Fibroblast of skin of left quadriceps (primary cell): ENCODE measurements at regions not wholly inside any gene's neighbourhood (a gene's known extent, or its start where the extent isn't known, plus 50 kb on each side); places are given as distances from the start of the nearest gene placed in this dataset.
"Not testable (repeated sequence)": the region's sequence is repeated elsewhere in the genome, so short reads cannot be mapped to it uniquely, and the experiment has no call there.

ENCODE experiments used
- DNase-seq, 2 experiments: peaks; one replicate each; pipeline ENCODE4 v3.0.0-alpha.2; 2013; ENCODE audit warnings: low read depth in 2 of 2

DNA sequence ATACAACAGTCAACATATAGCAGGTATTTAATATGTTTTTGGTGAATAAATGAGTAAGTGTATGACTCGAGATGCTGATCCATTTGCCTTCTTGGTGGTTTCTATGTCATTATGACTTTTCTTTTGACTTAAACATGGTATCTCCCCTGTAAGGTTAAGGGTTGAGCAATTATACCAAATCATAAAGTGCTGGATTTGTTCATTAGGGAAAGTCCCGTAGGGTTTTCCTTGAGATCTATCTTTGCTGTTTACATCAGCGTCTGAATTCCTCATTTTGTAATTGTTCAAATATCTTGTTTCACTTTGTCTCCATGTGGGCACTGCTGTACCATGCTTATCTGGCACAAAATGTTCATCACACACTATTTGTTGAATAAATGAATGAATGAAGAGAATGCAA is 562.6 kb downstream of the EDEM1 start:
- no peak for DNase-seq

DNA sequence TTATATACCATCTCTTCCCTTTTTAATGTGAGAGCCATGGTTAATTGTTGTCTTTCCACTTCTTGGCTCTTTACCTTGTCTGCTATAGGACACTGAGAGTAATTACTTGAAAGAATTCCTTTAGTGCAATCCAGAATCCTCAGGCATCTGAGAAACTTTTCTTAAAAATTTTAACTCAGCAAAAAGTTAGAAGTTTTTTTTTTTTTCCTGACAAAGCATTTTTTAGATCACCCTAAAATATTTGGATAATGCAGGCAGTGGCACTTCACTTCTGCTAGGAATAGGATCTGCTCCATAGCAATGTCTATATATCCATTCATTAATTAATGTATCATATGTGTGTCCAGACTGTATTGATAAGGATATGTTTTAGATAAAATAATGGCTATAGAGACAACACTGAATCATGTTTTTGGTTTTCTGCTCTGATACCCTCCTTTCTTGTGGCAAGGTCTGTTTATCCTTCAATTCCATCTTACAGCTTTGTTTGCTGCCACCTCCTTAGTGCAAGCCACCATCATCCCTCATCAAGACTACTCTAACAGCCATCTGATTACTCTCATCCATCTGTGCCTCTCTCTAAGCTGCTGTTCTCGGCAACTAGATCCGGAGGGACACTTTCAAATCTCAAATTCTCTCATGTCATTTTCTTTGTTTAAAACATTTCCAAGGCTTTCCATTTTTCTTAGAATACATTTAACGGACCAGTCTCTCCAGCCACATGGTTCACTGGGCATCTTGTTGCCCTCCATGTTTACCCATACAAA is 563.5 kb downstream of the EDEM1 start:
- DNase-seq = no peak

DNA sequence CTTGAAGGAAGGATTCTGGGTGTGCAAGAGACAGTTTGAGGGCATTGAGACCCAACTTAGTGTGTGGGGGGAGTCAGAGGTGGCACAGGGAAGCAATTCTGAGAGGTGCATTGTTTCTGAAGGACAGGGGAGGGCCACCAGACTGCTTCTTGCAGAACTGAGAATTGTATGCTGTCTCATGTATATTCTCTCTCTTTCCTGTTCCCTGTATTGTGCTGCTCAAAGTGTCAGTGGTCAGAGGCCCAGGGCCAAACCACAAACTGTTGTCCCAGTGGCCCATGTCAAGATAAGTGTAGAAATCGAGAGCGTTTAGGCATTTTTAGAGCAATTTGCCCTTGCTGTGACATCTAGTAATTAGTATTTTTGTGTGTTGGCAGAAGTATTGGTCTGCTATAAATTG is 567.1 kb downstream of the EDEM1 start:
- DNase-seq = no peak

DNA sequence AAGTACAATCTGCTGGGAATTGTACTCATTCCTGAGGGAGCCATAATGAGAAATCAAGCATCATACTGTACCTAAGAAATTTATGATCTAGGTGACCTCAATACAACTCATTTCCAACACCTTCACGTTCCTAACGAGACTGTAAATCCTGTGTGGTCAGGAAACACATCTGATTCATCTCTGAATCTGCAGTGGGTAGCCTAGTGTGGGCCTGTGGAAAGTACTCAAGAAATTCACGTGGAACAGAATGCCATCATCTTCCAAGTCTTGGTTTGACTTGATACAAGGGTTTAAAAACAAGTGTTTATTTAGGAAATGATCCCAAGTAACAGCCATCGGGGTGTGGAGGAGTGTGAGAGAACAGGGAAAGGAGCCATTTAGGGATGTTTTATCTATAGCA is 568.9 kb downstream of the EDEM1 start:
- no peak for DNase-seq

DNA sequence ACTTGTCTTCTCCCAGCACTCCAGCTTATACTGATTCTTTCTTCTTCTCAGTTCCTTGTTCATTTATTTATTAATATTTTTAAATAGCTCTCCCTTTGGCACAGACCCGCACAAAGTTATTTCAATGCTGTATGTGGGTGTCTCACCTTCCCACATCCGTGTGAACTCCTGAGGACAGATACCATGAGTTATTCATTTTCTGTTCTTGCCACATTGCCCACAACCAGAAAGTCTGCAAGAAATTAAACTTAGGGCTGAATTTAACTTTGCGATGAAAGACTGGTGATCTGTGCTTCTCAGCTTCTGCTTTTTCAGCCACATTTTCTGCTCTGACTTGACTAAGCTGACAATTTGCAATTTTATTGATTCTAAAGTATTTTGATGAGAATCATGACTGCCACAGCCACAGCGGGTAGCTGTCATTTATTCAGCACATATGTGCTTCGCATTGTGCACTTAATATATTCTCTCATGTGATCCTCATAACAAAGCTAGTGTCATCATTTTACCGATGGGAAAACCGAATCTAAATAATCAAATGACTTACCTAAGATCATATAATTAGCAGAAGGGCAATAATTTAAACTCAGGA is 569.8 kb downstream of the EDEM1 start:
- DNase-seq = no peak

DNA sequence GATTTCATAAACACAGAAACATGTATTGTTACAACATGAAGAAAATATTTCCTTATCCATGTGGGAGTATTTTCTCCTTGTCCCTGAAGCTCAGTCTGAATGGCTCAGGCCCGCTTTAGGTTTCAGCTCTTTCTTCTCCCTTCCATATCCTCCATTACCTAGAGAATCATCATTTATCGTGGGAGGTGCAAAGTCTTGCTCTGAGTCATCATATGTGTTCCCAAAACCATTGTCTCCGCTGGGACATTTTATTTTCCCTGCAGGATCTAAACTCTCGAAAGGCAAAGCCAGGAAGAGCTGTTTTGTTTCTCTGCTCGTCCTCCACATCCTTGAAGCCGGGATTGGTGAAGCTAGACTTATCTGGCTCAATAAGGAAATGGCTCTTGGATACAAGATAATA is 571.2 kb downstream of the EDEM1 start:
- DNase-seq = no peak

DNA sequence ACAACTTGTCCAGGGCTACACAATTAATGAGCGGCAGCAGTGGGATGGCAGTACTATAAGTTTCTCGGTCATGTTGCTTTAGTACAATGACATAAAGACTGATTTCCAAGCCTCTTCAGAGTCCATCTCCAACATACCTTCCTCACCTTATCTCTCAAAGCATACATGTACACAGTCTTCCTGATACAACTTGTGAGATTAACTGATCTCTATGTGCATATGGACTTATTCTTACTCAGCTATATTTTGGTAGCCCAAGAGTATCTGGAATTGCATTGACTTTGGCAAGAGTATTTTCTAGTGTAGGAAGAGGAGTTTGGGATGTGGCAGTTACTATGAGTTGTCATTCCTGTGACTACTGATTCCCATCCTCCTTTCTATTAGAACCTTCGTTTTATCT is 575.0 kb downstream of the EDEM1 start:
- DNase-seq = no peak

DNA sequence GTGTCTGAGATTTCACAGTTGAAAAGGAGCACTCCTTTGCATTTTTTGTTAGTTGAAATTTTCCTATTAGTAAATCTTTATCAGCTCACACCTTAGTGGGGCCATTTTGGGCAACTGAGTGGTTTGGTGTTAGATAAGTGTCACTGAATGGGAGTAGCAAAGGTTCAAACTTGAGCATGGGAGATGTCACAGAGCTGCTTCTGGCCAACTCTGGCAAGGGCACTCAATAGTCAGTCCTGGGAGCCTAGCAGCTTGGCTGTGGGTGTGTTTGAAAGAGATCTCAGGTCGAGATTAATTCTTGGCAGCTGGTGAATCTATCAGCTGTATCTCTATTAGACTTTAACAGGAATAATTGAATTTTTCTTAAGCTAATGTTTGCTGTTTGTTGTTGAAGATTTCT is 579.3 kb downstream of the EDEM1 start:
- DNase-seq = no peak

DNA sequence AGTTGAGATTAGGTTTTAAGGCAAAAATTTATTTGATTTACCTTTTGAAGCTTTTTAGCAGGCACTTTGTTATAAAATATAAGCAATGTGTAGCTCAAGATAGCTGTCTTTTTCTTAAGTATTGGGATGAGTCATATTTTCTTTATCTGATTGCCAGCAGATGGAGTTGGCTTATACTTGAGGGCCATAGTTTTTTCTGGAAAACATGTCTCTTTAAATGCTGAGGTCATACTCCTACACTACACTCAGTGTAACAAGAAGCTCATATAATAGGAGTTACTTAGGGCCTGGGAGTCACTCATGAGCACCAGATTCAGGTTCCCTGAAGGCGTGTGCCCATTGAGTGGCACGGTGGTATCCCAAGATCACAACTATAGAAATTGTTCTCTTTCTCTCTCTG is 579.8 kb downstream of the EDEM1 start:
- no peak for DNase-seq

DNA sequence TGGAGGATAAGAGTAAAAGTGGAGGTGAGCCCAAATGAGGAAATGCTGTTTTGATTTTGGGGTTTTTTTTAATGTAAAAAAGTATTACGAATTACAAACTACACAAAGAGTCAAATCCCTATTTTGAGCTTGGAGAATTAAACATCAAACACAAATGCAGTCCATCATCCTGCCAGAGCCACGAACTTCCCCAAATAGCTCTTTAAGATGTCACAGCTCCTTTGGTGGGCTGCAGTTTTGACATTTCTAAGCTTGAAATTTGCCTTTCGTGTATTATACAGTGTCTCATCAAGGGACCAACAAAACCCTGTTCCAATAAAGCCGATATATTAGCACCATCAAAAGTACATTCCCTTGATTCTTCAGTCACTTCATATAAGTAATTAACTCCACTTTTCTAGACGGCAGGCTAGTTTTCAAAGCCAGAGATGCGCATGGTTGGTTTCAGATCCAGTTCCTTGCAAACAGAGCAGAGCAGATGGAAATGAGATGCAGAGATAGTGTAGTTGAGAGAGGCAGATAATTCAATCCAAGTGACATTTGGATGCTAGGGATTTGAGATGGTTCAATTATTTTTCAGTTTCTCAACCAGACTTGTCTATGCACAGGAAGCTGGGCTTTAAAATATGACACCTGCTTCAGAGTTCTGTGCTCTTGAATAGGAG is 580.9 kb downstream of the EDEM1 start:
- DNase-seq = no peak

DNA sequence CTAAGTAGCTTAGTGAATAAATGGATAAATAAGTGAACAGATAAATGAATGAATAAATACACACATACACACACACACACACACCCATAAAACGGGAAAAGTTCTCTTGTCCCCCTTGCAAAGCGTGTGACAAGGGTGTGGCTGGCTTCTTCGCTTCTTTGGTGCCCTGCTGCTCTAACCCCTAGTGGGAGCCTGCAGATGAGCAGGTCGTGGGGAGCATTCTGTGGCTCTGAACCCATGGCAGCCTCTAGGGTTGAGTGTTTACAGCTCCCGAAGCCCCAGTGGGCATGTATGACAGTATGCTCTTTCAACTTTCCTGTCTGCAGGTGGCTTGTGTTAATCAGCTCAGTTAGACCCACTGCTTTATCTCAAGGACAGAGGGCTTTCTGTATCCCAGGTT is 582.3 kb downstream of the EDEM1 start:
- no peak for DNase-seq

DNA sequence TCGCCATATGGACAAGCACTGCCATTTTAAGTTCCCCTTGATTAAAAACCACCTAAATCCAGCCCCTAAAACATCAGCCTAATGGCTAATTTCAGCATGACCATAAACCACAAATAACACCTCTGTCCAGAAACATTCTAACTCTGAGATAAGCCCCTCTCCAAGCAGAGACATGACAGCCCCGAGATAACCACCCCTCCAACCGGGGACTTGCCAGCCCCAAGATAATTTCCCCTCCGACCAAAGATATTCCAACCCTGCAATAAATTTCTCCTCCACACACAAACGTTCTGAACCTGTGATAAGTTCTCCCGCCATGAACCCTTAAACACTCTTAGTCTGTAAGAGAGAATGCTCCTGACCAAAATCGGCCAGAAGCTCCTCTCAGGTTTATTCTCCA is 586.8 kb downstream of the EDEM1 start:
- no peak for DNase-seq

DNA sequence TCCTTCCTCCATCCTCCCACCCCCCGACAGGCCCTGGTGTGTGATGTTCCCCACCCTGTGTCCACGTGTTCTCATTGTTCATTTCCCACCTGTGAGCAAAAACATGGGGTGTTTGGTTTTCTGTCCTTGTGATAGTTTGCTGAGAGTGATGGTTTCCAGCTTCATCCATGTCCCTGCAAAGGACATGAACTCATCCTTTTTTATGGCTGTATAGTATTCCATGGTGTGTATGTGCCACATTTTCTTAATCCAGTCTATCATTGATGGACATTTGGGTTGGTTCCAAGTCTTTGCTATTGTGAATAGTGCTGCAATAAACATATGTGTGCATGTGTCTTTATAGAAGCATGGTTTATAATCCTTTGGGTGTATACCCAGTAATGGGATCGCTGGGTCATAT is 587.6 kb downstream of the EDEM1 start:
- not testable (repeated sequence) for DNase-seq

DNA sequence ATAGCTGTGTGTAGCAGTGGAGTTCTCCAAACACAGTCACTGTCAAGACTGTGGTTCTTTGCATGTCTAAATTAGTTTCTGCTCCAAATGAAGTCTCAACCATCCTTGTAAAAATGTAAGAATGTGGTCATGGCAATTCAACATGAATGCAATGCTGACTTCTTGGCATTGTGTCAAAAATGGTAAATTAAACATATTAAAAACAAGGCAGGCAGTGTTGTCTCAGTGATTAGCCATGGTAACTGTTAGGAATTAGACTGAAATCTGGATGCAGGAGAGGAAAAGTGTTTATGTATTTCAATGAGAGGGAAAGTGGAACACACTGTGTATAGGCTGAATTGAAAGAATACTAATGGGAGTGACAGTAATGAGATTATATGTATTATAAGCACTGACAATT is 597.2 kb downstream of the EDEM1 start:
- DNase-seq = no peak

DNA sequence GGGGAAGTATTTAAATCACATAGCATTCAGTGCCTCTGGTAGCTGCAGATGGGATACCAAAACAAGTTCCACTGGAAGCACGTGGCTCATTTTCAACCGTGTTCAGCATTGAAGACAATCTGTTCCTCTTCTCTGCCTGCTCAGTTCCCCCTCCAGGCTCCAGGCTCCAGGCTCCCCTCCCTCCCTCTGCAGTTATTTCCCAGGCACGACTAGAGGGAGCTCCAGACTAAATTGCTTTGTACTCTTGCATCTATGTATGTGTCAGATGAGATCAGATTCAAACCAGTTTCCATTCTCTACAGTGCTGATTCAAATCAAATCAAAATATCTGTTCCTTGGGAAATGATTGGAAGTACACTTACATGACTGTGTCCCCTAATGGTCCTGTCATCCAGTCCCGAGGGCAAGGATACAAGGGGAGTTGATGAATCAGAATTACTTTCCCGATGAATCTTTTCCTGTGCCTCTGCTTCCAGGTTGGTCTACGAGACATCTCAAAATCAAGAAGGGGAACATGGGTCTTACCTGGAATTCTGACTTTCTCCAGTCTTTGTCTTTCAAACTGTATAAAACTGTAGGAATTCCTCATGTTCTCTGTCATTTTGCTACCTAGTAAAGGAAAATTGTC is 600.5 kb downstream of the EDEM1 start:
- DNase-seq = no peak

DNA sequence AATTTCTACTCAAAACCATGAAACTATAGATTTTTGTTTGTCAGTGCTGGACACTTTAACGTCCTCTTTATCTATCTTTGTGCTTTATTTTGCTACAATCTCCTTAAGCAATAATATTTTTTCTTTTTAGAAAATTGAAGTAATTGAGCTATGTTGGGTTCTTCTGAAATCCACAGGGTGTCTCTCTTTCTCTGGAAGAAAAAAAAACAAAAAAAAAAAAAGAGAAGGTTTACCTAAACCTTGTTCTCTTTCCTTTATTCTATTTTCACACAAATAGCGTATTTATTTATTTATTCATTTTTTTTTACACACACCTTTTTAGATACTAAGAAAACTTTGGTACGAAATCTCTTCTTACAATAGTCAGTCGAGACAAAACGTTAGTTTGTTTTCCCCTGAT is 601.0 kb downstream of the EDEM1 start:
- no peak for DNase-seq

DNA sequence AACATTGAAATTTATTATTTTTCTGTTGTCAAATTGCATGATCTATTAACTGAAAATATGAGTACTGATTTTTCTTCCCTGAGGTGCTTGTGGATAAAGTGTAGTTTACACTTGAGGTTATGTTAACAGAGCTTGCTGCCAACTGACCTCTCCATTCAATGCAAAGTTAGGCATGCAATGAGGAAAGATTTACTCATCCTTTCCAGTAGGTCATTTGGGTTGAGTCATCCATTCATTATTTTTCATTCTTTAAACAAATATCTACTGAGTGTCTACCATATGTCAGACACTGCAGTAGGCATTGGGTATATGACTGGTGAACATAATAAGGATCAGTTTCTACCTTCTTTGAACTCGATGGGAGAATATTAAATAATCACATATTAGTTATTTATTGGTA is 604.1 kb downstream of the EDEM1 start:
- DNase-seq = no peak

DNA sequence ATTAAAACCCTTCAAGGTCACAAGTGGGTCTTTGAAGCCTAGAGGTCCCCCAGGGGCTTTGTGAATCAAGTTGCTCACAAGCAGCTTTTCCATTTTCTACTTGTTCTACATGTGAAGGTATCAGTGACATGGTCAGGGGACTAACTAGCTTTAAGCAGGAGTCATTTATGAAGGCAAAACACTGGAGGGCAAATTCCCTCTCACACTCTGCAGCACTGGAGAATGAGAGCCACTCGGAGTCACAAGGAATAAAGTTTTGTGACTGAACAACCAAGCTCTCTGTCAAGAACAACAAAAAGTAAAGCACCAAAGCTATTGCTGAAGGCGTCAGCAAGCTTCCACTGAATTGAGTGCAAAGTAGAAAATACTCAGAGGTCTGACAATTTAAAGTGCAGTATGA is 609.0 kb downstream of the EDEM1 start:
- no peak for DNase-seq

DNA sequence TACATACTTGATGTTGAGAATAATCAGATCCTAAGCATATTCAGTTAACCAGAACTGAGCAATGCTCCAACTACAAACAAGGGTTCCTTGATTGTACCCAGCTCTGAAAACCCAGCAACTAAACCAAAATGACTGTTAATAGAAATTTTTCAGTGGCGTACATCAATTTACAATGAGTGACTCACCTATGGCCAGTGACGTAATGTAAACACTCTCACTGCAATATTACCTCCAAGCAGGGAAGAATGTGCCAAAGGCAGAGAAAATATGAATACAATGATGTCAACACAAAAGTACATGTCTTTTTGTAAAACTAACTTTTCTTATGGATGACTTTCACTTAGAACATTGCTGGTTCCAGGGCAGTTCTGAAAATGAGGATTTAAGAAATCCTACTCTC is 611.3 kb downstream of the EDEM1 start:
- DNase-seq = no peak

DNA sequence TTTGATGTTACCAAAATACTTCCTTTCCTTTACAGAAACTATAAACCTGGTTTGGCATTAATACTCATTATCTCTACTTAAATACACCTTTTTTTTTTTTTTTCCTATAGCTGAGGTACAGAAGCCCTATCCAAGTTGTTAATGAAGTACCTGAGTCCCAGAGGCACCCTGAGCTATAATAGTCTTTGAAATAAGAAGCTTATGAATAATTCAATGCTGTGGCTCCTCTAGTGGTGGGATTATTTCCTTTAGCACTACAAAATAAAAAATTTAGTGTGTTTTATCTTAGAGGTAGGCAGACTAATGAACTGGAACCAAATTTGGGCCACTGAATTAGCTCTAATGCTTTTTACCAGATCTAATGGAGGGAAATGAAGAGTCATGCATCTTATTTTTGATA is 611.9 kb downstream of the EDEM1 start:
- no peak for DNase-seq

DNA sequence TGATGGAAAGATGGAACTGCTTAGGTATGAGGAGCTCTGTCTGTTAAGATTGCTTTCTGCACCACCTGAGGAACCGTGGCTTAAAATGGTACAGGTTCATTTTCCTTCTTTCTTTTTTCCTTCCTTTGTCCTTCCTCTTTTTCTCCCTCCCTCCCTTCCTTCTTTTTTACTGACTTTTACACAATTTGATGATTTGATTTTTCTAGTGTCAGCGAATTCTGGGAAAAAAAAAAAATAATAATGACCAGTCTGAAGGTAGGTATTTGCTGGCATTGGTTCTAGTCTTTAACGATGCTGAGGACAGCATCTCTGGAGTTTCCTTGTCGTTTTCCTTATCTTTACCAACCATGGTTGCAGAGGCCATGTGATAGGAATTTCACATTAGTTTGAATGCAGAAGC is 613.5 kb downstream of the EDEM1 start:
- DNase-seq = no peak

DNA sequence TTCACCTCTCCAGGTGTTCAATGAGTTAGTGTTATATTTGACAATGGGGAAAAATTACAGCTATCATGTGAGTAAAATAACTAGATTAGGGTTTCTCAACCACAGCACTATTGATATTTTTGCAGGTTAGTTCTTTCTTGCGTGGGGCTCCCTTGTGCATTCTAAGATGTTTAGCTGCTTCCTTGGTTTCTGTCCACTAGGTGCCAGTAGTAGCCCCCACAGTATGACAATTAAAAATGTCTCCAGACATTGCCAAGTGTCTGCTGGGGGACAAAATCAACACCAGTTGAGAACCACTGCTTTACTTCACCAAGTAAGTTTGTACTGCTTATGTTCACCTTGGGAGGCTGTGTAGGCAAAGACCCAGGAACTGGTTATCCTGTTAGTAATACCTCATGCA is 618.7 kb downstream of the EDEM1 start:
- DNase-seq = no peak
